NCI-H2107 (cell line): ENCODE measurements at regions not wholly inside any gene's neighbourhood (a gene's known extent, or its start where the extent isn't known, plus 50 kb on each side); places are given as distances from the start of the nearest gene placed in this dataset.

ENCODE experiments used
- DNase-seq: peaks from one replicate; lab custom pipeline; 2025; lab: John Stamatoyannopoulos, UW

DNA sequence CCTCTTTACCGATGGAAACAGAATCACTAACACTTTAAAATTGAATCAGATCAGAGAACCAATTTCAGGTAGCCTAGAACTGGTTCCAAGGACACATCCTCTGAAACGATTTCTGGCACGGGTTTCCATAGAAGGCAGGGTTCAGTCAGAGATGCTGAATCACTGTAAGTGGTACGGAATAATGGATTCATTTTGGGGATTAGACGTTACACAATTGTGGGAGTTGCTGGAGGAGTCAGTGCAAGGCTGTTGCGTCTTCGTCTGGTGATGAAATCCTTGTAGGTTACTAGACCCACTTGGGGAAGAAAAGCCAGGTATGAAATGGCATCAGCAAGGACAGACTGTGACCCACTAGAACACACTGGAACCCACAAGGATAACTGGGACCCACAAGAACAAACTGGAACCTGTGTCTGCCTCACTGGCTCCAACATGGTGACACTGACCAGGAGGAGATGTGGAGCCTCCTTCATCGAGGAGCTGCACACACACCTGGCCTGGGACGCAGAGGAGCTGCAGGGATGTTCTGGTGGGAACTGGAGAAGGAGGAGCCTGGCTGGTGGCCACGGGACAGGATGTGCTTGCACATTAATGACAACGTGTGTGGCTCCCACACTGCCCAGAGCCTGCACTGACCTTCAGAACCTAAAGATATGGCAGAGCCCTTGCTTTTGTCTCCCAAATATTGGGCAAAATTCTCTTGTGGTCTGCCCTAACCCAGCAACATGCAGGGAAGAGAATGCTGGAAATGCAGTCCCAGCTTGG is 105.1 kb downstream of the TRAPPC11 start:
- DNase-seq = no peak

DNA sequence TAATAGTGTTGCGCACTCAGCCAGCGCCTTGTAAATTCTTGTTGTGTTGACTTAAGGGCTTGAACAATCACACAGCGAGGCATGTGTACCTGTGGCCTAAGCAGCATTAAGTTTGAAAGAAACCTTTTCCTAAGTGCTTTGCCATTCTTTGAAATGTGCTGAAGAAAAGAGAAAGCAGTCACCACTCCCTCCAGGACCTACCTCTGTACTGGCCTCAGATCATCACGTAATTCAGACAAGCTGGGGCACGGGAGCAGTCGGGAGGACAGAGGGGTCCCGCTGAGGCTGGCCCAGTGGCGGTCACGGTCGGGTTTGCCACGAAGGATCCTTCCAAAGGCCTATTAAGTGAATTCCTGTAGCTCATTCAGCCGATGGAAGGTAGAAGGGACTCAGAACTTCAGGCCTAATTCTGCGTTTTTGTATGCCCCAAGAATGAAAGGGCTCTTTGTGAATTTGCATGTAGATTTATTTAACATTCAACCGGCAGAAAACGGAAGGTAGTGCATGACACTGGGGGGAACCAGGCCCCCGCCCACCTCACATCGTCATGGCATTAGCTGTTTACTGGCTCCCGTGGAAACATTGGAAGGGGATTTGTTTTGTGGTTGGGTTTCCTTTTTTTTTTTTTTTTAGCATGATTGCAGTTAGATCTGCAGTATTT is 106.3 kb downstream of the TRAPPC11 start:
- DNase-seq = no peak

DNA sequence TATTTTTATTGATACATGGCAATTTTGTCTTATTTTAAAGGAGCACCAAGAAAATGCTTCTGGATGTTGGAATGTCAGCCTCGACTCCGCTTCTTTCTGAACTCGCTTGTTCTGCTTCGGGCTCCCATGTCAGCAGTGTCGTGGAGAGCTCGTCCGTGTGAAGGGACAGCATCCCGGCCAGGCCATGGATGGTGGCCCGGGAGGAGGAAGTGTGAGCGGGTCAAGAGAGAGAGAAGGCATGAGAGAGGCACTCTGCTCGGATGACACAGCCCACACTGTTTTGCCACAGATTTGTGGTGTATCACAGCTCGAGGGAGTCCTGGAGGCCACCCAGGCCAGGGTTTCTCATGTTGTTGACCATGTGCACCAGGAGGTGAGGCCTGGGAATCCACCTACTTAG is 107.0 kb downstream of the TRAPPC11 start:
- no peak for DNase-seq

DNA sequence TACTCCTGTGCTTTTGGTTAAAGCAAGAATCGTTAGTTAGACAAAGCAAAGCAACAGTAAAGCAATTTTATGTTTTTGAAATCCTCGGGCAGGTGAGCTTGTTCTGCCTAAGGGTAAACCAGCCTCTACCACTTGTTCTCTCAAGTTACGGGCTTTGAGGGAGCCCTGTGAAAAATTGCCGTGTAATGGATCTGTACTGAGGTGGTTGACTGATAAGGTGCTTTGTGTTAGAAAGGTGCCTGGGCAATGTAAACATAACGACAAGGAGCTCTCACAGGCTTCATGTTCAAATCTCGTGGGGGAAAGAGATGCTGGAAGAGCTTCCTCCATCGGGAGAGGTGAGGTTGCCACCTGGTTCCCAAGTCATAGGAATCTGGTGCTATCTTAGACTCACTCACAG is 111.8 kb downstream of the TRAPPC11 start:
- DNase-seq = peak; percentile 47

DNA sequence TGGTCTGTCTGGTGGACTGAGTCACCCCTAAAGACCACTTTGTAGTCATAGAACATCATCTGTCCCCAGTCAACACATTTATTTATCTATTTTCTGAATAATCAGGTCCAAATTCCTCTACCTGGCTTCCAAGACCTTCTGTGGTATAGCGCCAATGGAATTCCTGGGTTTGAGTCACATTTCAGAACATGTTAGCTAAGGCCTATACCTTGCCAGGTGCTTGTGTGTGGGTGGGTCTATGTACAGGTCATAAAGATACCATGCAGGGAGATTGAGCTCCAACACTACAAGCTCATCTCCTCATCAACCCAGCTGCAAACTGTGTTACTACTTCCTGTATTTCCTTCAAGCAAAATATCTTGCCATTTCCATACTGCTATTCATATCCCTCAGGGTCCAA is 113.3 kb downstream of the TRAPPC11 start:
- no peak for DNase-seq

DNA sequence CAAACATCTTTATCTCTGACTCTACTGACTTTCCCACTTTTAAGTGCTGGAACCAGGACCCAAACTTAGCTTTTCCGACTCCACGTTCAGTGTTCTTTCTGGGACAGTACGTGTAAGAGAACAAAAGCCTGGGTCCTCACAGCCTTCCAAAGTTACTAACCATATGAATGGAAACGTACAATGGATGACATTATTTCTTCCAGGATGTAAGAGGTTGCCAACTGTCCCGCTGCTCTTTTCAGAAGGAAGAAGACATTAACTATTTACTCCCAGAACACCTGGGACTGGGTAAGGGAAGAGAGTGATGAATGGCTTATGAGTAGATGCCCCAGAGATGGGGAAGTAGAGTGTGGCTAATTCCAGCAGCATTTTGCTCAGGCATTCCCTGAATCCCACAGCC is 114.7 kb downstream of the TRAPPC11 start:
- no peak for DNase-seq

DNA sequence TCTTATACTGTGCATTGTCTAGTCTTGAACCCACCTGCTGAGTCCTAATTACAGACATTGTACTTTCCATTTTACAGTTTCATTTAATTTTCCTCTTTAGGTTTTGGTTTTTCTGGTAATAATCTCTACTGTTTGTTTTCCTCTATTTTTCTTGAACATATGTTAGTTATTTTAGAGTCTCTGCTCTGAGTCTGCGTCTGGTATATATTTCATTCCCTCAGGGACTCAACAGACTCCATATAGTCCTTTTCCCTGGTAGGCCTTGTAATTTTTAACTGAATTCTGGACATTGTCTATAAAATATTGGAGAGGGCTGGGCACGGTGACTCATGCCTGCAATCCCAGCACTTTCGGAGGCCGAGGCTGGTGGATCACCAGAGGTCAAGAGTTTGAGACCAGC is 121.8 kb upstream of the STOX2 start:
- no peak for DNase-seq

DNA sequence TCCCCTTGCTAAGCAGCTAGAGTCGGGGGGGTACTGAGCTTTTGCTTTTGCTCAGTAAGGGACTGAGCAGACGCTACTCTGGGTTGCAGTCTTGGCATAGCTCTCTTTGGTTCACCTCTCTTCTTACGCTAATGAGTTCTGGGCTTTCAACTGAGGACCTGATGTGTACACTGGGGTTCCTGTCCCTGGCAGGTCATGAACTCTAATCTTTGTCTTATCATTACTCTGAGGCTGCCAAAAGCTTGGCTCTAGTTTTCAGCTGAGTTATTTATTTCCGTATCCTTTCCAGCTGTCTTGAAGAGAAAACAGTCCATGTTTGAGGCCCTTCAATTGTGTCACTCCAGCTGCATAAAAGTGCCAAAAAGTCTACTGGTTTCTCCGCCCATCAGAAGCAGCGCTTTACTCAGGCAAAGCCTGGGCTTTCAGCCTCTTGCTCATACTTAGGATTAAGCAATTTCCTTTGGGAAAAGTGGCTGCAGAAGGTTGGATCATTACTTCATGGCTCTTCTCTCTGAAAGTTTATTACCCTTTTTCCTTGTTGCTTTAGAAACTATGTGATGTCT is 121.0 kb upstream of the STOX2 start:
- no peak for DNase-seq

DNA sequence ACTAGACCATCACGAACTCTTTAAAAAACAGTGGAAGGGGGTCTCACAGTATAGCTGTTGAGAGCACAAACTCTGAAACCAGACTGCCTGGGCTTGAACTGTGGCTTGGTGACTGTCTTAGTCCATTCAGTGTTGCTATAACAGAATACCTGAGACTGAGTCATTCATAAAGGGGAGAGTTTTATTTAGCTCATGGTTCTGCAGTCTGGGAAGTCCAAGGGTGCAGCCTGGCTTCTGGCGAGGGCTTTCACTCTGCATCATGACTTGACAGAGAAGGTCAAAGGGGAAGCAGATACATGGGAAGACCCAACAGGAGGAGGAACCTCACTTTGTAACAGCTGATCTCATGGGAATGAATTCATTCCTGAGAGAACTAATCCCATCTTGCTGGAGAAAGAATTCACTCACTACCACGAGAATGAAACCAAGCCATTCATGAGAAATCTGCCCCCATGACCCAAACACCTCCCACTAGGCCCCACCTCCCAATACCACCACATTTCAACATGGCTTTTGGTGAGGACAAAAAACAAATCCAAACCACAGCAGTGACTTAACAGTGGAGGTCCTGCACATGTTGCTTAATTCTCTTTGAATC is 116.7 kb upstream of the STOX2 start:
- no peak for DNase-seq

DNA sequence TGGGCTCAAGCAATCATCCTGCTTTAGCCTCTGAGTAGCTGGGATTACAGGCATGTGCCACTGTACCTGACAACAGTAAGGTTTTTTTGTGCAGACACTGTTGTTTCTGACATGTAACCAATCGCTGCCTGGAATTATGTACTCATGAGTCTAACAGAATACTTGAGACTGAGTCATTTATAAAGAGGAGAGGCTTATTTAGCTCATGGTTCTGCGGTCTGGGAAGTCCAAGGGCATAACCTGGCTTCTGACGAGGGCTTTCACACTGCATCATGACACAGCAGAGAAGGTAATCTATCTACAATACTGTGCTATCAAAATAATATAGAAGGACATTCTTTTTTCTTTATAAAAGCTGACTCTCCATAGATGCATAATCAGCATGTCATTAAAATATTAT is 115.5 kb upstream of the STOX2 start:
- DNase-seq = no peak

DNA sequence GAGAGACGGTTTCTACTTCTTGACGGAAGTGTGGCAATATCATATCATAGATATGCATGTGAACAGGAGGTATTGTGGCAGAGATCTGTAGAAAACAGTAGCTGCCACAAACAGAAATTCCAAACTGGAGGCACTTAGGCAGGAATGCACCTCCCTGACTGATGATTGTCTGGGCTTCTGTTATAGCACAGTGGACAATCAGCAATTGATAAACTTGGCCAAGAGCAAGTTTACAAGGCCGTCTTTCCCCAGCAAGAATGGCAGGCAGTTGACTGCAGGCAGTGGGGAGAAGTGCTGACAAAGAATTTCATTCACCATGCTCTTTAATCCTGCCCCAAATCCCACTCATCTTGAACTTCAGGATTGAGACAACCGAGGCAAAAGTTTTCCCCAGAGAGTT is 114.4 kb upstream of the STOX2 start:
- DNase-seq = no peak

DNA sequence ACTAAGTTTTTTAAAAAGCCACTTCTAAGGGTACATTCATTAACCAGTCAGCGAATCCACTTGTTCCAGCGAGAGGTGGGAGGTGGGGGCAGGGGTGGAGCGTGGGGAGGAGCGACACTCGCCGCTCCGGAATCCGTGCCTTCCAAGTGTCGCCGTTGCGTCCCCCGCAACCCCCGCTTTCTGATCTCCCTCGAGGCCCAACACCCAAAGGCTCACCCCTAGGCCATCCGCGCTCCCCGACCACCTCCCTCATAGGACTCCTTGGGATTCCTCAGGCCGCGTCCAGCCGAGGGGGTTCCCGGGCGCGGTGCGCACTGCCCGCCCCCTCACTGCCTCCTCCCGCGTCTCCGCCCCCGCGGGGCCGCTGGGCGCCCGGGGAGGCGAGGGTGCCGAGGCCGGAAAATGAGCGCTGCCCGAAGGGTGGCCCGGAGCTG is 108.1 kb upstream of the STOX2 start:
- DNase-seq = no peak

DNA sequence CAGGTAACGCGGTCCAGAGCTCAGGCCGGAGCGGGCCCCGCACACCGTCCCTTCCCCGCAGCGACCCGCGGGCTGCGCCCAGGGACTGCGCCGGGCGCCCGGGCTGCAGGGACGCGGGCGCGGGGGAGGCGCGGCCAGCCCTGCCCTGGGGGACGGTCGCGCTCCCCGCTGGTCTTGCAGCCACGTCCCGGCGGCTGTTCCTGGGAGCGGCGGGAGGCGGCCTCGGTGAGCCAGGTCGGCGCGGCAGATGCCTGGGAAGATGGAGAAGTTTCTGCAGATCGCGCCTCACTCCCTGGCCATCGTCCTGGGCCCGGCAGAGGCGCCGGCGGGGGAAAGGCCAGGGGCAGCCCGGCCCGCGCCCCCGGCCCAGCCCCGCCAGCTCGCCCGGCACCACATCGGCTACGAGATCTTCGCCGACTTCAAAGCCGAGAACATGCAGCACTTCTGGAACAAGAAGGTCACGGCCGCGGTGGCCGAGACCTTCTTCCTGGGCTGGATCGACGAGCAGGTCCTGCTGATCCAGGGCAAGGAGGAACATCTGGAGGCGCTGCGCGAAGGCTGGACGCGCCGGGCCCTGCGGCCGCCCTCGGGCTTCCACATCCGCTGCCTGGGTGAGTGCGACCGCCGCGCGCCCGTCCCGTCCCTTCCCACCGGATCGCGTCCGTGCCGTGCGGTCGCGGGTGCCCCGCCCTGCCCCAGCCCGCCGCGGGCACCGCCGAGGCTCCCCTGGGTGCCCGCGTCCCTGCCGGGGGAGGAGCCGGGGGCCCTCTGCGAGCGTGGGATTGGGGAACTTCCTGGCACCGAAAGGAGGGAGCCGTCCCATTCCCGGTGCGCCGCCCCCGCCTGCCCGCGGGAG is 107.4 kb upstream of the STOX2 start:
- DNase-seq = no peak

DNA sequence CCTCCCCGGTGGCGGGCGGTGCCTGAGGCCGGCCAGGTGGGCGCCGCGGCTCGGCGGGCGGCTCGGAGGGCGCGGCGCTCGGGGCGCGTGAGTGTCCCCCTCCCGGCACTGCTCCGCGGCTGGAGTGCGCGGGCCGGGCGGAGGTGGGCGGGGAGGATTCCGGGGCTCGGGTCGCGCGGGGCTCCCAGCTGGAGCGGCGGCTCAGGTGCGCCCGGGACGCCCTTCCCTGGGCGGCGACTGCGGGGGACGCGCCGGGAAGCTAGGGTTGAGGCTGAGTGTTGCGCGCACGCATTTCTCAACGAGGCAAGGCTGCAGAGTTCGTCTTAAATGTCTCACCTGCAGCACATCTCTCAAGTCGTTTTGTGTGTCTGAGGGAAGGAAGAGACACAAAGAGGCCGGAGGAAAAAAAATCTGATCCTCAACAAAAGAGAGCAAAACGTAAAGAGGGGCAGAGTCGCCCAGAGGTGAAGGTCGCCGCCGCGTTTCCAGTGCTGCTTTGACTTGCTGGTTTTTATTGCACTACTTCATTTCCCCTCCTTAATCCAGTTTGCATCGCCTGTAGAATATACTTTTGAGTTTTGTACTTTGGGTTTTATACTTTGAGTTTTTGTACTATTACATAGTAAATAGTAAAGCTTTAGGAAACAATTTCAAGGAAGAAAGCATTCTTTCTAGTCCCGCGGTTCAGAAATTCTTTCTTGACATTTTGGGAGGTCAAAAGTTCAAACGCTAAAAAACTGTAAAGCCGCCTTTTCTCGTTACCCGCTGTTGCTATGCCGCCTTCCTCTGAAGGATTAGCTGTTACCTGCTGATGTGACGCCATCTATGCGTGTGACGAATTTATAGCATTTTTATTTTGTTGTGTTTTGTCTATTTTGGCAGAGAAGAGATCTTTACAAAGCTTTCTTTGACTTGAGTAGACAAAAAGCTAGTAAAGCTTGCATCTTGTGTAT is 106.5 kb upstream of the STOX2 start:
- DNase-seq = no peak

DNA sequence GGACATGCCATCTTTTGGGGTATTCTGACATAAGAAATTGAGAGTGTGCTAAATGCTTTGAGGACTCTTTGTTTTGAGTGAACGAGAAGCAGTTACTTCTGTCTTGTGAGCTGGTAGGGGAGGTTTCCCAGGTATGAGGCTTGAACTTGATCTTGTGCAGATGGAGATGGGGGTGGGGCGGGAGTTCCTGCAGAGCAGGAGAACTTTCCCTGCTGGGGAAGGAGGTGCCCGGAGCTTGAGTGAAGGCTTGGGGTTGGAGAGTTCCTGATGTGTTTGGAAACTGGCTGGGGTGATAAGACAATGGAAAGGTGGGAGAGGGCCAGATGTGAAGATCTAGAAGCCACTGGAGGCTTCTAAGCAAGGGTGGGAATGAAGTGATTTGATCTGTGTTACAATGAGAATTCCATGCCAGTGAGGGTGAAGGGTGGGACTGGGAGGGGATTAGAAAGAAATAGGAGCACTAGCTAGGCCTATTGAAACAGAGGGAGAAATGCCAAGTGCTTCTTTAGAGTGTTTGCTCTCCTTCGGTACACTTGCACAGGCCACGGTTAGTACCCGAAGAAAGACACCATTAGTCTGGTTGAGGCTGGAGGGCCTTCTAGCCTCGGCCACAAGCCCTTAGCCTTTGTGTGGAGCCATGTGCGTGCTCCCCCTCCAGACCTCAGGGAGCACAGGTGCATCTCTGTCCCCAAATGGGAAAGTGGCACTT is 103.5 kb upstream of the STOX2 start:
- DNase-seq = no peak

DNA sequence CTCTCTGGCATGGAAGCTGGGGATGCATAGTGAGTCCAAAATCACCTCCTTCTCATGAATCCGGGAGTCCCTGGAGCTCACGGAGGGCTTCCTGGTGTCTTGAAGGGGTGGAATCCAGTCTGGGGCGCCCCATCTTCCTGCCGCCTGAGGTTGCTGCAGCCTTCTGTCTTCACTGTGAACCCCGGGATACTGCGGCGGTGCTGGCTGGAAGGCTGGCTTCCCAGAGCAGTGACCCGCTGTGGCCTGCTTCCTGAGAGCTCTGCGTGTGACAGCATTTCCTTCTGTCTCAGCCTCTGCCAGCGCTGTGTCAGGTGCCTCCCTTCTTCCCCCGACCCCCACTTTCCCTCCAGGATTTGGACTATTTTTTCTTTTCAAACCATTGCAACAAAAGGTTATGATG is 98.8 kb upstream of the STOX2 start:
- DNase-seq = no peak

DNA sequence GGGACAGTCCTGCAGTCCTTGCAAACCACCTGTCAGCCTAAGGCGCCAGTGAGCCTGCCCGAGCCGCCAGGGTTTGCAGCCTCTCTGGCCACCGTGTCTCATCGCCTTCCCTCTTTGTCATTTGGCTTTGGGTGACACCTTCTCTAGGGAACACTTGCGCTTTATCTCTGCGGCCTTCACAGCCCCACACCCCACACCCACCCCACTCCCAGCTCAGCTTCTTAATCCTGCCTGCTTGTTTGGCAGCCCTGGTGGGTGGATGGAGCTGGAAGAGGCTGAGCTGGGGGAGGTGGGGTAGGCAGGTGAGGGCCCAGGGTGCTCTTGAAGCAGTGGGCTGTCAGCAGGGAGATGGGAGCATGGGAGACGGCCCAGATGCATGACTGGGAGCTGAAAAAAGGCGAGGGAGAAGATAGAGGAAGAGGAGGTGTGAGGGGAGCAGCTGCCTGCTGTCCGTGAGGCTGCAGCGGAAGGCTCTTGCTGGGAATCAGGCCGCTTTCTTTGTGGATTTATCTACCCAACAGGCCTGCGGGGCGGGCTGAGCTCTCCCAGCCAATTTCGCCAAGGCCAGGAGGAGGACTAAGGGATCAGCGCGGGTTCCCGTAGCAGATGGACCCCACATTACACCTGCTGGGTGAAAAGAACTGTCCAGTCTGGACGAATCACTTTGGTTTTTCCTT is 97.5 kb upstream of the STOX2 start:
- DNase-seq = no peak

DNA sequence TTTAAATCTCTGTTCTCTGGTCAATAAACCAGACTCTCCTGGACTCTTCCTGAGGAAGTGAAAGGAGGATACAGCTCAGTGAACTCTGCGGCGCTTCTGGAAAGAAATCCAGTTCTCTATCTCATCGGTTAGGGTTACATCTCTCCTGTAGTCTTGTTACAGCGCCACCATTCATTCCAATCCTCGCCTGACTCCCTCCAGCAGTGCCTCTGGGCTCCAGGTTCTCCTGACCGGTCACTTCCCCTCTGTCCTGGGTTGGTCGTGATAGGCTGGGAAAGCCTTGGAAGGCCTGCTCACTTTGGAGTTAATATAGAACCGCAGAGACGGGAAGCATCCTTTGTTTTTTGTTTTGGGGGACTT is 97.0 kb upstream of the STOX2 start:
- DNase-seq = no peak

DNA sequence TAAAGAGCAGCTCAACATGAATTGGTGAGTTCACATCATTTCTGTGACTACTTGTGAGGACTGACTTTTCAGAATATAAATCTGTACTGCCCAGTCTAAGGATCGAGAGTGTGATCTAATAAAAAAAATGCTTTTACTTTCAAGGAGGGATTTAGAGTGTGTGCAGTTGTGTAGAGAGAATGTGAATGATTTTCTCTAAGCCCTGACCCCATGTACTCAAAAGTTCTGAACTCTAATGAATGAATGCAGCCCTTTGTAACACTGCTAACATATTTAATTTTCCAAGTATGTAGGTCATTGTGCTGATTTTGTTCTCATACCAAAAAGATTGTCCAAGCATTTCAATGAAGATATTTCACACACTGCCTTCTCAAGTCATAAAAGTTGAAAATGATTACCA is 92.5 kb upstream of the STOX2 start:
- DNase-seq = no peak

DNA sequence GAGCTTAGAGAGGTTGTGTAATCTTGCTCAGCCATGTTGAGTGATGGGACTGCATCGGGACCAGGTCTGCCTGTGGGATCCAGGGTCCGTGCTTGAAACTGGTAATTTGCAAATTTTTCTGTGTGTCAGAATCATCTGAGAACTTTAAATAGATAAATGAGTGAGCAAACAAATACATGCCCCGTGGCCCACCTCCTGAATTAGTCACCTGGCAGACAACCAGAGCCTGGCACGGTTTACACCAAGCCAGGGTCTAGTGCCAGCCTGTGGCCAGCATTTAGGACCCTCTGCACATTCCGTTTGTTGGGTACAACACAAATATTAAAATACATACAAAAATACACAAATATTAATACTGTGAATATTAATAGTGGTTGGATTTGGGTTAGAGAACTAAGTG is 90.6 kb upstream of the STOX2 start:
- no peak for DNase-seq
